Testis (tissue), 2 donors: ENCODE measurements at regions not wholly inside any gene's neighbourhood (a gene's known extent, or its start where the extent isn't known, plus 50 kb on each side); places are given as distances from the start of the nearest gene placed in this dataset.

ENCODE experiments used
- POLR2A ChIP-seq: fragments of 450-650 bp; IDR thresholded peaks from one replicate; pipeline ENCODE4 v1.6.1; 2017; ENCODE audit warnings: antibody characterized with exemption, mild to moderate bottlenecking, moderate library complexity
- TF ChIP-seq, protein P1 (sequence below), 3 experiments: fragments of 450-650 bp in 2 of 3; fragments of 200-600 bp in 1 of 3; sonication (generic) in 1 of 3; IDR thresholded peaks; one replicate each; pipeline ENCODE4 v1.5.1; 2016 to 2019; ENCODE audit warnings: antibody characterized with exemption in 3 of 3, mild to moderate bottlenecking in 2 of 3, moderate library complexity in 1 of 3

DNA sequence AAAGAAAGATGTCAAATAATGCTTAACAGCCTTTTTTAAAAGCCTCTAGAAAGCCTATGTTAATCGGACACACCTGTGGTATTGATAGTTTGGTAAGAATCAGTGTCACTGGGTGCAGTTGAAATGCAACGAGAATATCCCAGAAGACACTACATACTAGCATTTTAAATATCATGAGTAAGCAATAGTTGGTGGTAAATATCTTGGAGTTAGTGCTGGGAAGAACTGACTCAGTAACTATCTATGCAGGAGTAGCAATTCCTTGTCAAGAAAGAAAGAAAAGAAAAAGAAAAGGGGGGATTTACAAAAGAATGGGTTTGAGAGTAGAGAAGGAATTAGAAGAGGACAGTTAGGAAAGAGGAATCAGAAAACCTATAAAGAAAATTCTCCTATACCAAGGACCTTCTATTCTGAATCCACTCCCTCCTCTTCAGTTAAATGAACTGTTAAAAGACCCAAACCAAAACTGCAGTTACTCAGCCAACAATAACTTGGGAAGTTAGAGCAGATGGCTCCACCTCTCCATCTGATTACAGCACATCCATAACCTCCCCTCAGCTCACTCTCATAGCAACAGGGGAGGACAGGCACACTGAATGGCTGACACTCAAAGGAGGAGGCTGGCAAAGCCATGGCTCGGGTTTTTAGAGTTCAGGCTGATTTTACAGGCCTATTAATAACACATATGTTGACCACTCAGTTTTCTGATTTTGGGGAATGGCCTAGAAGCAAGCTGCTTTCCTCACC is 207.6 kb upstream of the MDFIC2 start:
- TF ChIP-seq, protein P1, sequence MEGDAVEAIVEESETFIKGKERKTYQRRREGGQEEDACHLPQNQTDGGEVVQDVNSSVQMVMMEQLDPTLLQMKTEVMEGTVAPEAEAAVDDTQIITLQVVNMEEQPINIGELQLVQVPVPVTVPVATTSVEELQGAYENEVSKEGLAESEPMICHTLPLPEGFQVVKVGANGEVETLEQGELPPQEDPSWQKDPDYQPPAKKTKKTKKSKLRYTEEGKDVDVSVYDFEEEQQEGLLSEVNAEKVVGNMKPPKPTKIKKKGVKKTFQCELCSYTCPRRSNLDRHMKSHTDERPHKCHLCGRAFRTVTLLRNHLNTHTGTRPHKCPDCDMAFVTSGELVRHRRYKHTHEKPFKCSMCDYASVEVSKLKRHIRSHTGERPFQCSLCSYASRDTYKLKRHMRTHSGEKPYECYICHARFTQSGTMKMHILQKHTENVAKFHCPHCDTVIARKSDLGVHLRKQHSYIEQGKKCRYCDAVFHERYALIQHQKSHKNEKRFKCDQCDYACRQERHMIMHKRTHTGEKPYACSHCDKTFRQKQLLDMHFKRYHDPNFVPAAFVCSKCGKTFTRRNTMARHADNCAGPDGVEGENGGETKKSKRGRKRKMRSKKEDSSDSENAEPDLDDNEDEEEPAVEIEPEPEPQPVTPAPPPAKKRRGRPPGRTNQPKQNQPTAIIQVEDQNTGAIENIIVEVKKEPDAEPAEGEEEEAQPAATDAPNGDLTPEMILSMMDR (IDR thresholded peaks at IDR 0.05) = no peak
- no peak for TF ChIP-seq POLR2A
